NCI-H1436 (cell line): ENCODE measurements at regions not wholly inside any gene's neighbourhood (a gene's known extent, or its start where the extent isn't known, plus 50 kb on each side); places are given as distances from the start of the nearest gene placed in this dataset.

Experiments used
- DNase-seq: peaks from one replicate; lab custom pipeline; 2025; lab: John Stamatoyannopoulos, UW

GRCh38 chr14:38116895-38117294 is 90.8 kb upstream of the SSTR1 start:
- DNase-seq, result no peak

- DNase-seq, result no peak
These were observed 87.6 kb upstream of the SSTR1 start for GRCh38 chr14:38120109-38120508.

- no peak for DNase-seq
These were observed 86.2 kb upstream of the SSTR1 start for GRCh38 chr14:38121320-38122020.

DNA sequence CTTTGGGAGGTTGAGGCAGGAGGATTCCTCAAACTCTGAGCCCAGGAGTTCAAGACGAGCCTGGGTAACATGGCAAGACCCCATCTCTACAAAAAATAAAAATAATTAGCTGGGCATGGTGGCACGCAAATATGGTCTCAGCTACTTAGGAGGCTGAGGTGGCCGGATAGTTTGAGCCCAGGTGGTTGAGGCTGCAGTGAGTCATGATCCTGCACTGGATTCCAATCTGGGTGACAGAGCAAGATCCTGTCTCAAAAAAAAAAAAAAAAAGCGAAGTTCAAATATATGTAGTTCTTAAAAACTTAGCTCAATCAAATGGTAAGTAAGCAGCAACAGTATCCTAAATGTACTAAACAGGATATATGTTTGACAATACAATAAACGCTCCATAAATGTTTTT is 85.5 kb upstream of the SSTR1 start:
- DNase-seq, result no peak

DNA sequence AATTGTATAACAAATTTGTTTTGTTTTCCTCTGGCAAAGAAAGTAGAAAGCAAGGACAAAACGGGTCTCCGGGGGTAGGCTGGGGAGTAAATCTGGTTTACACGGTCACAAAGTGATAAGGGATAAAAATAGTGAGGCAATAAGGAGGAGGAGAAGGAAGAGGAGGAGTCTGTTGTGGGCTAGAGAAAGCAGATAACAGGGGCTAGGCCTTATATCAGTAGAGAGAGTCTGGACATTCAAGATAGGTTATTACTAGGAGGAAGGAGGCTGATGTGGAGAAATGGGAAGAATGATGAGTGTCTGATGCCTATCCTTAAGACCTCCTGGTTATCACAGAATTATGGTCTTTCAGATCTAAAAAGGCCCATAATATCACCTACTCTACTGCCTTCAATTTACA is 83.2 kb upstream of the SSTR1 start:
- DNase-seq, result no peak

DNA sequence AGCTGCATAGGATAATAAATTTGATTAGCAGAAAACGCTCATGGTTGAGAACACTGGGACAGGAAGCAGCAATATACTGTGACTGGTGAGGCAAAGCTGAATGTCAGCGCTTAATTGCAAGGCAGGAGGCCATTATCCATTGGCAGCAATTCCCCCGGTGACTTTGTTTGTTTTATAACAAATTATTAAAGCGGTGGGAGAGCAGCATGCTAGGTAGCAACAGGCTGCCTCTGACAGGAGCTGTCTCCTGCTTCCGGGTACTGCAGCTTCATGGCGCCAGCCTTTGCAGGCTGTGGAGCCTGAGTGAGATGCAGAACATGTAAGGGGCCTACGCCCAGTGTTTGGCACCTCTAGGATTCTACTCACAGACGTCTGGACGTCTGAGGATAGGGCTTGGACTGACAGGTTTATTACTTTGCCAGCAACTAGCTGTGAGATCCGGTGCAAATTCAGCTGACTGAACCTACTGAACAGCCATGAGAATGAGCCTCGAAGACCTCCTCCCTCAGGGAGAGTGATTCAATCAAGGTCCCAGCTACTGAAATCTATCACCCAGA is 82.1 kb upstream of the SSTR1 start:
- DNase-seq, result peak; percentile 83

DNA sequence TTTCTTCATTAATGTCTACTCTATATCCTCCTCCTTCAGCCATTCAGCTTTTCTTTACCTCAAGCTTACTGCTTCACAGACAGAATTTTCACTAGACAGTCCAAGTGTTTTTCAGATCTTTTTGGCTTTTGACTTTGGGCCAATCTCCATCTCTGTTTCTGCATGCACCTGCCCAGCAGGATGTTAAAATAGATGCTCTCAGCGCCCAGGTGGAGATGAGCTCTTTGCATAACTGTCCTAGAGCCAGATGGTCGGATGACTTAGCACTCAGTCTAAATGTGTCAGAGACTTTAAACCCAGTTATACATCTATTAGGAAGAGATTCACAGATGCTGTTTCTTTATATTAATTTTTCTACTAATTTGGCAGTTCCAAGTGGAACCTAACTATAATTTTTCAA is 80.3 kb upstream of the SSTR1 start:
- DNase-seq, result no peak

DNA sequence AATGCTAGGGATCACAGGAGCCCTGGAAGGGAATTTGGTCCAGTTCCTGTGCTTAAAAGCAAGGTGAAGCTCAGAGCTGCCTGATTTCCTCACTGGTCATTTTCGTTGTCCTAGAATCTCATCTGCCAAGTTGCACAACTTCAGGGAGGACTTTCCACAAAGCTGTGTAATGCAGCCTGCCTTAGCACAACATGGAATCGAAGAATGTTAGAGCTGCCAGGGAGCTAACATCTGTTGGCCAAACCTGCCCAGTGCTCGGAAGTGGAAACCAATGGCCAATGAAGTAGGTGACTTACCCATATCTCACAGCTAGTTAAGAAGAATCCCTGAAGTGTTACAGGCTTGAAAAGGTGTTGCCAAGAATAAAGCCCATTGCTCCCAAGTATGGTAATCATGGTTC is 79.9 kb upstream of the SSTR1 start:
- DNase-seq, result no peak

DNA sequence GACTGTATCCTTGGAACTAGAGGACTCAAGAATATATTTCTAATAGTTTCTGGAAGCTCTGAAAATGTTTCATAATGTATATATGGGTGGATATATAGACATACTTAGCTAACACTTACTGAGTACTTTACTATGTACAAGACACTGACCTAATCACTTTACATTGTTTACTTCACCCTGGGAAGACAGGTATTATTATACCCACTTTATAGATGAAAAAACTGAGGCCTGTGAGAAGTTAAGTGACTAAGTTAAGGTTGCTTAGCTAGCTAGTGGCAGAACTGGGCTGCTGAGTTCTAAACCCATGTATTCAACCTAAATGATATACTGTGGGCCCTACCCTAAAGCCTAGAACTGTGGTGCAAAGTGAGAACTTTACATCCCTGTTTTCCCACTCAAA is 79.1 kb upstream of the SSTR1 start:
- no peak for DNase-seq

DNA sequence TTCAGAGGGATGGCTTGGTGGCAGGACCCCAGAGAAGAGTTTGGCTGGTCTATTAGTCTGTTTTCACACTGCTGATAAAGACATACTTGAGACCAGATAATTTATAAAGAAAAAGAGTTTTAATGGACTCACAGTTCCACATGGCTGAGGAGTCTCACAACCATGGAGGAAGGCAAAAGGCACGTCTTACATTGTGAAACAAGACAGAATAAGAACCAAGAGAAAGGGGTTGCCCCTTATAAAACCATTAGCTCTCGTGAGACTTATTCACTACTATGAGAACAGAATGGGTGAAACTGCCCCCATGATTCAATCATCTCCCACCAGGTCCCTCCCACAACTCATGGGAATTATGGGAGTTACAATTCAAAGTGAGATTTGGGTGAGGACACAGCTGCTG is 78.5 kb upstream of the SSTR1 start:
- no peak for DNase-seq

GRCh38 chr14:38129705-38130104 is 78.0 kb upstream of the SSTR1 start:
- no peak for DNase-seq

- no peak for DNase-seq
These were observed 73.2 kb upstream of the SSTR1 start for GRCh38 chr14:38134416-38135030.

DNA sequence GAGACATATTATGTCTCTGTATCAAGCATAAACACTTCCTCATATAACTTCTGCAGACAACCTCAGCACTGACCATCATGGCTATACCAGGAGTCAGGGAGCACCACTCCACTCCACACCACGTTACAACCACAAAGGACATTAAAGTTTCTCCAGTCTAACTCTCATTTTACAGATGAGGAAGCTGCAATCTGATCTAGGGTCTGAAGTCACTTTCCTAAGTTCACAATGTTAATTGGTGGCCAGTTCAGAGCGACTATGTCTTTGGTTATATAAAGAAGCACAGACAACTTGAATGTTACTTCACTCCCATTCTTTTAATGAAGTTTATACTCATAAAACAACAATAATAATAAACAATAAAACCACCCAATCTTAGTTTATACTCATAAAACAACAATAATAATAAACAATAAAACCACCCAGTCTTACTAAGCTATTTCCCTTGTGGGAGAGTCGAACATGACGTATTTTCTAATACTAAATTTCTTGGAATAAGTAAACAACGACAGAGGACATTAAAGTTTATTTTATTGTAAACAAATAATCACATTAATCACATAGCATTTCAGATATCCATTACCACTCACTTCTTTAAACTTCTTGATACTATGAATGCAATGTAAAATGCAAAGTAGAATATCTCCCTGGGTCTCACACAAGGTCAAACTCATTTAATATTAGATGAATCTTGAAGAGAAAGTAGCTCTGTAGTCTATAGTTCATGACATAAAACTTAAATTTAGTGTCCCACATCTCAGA is 72.4 kb upstream of the SSTR1 start:
- DNase-seq, result no peak

DNA sequence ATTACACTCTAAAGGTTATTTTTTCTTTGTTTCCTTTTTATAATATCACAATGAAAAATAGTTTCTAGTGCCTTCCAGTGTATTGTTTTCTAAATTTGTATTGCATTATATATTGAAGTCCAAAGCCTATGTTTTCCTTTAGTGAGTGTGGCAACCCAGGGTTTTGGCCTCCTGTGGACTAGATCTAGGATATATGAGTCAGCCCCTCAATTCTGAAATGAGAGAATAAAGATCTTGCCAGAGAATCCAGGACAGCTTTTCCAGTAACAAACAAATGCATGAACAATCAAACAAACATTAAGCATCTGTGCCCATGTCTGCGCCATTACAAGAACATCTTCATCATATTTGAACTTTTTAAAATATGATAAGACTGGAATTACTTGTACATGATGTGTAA is 70.7 kb upstream of the SSTR1 start:
- DNase-seq, result no peak

- no peak for DNase-seq
These were observed 69.1 kb upstream of the SSTR1 start for GRCh38 chr14:38138473-38139138.

- DNase-seq, result no peak
These were observed 67.8 kb upstream of the SSTR1 start for GRCh38 chr14:38139926-38140325.

- no peak for DNase-seq
These were observed 64.5 kb upstream of the SSTR1 start for GRCh38 chr14:38143170-38143569.

DNA sequence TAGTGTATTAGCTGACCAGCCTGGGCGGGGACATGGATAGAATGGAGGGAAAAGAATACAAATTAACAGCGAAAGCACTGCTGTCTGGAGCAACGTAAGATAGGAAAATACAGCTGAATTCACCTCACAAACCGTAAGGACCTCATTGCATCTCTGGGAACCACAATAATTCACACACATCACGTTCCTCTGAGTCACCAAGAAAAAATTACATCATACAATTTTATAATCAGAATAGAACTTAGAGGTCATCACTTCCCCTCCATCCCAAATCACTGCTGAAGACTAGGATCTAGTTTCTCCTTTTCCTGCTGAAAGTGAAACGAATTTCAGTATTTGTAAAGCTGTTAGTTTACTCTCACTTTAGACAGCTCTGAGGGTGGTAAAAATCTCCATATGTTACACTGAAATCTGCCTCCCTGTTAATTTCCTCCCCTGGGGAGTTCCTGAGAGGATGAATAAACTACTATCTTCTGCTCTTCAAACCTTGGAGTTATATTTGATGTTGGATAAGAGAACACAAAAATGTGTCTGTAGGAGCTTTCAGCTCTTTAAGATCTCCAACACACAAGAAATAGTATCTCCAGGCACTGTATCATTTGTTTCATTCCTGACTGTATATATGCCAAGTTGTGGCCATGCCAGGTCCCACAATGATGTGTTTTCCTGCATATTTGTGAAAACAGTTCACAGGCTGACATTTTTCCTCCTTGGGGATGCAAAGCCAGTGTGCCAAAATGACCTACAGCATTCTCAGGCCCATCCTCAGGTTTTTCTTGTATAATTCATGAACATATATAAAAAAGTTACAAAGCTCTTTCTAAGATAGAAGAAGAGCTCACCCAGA is 63.8 kb upstream of the SSTR1 start:
- no peak for DNase-seq

GRCh38 chr14:38145142-38145541 is 62.6 kb upstream of the SSTR1 start:
- no peak for DNase-seq

GRCh38 chr14:38150075-38150474 is 57.6 kb upstream of the SSTR1 start:
- no peak for DNase-seq
